Brain microvascular endothelial cell (primary cell): ENCODE measurements at regions not wholly inside any gene's neighbourhood (a gene's known extent, or its start where the extent isn't known, plus 50 kb on each side); places are given as distances from the start of the nearest gene placed in this dataset.

Source experiments
- DNase-seq: peaks from one replicate; pipeline ENCODE4 v3.0.0-alpha.2; 2020
- H3K27ac ChIP-seq: fragments of 250-450 bp; sonication (Bioruptor Pico); 2 replicates; pipeline ENCODE4 v1.5.1; 2020; ENCODE audit warnings: mild to moderate bottlenecking, moderate library complexity
- H3K27me3 ChIP-seq: fragments of 250-450 bp; sonication (Bioruptor Pico); replicated peaks from 2 replicates; pipeline ENCODE4 v1.5.1; 2020; ENCODE audit warnings: mild to moderate bottlenecking
- H3K36me3 ChIP-seq: fragments of 250-450 bp; sonication (Bioruptor Pico); replicated peaks from 2 replicates; pipeline ENCODE4 v1.5.1; 2020; ENCODE audit warnings: mild to moderate bottlenecking
- H3K4me3 ChIP-seq: 2 replicates; pipeline ENCODE4 v1.5.1; 2011; ENCODE audit warnings: low read depth, mild to moderate bottlenecking, control low read depth, low read length, moderate library complexity
- in situ Hi-C: cut with HindIII; loops from 2 replicates; pipeline ENCODE4 v1.10.0; 2017; ENCODE audit warnings: low sequenced_read_pairs, low pct_ligation_motif_present
- TF ChIP-seq, protein P1 (sequence below): IDR thresholded peaks from 2 replicates; pipeline ENCODE4 v1.5.1; 2011; ENCODE audit warnings: low read depth, mild to moderate bottlenecking, moderate library complexity, low read length, control low read depth, inconsistent platforms; ENCODE audit errors: missing control alignments

DNA sequence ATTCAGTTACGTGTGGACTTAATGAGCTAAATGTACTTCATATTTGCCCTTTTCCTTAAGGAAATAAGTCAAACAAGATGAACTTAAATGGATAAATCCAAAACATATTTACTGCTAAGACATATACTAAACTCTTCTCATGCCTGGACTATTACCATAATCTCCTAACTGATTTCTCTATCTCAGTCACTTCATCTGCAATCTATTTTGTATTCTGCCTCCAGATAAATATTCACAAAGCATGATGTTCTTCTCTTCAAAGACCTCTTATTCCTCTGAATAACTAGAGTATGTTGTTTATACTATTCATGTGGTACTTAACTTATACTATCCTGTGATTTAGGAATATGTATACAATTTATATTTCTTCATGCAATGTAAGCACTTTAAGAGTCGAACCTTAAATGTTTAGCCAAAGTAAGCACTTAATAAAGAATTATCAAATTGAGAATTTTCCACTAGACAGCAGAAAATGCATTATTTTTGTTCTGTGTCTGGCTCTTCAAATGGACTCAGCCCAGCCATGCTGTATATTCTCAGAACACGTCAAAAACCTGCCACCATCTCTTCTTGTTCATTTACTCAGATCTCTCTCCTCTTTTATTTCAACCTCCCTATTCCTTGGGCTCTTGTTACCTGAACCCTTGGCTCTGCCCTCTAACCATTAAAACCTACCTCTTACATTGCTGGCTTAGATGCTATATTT lies 79.9 kb upstream of the ARHGAP28 start:
- H3K36me3 ChIP-seq, result no peaks in the 10 kb centered on the region
- no peak overlapping the region for H3K27ac ChIP-seq
- no peaks in the 10 kb centered on the region for H3K27me3 ChIP-seq
- TF ChIP-seq, protein P1, sequence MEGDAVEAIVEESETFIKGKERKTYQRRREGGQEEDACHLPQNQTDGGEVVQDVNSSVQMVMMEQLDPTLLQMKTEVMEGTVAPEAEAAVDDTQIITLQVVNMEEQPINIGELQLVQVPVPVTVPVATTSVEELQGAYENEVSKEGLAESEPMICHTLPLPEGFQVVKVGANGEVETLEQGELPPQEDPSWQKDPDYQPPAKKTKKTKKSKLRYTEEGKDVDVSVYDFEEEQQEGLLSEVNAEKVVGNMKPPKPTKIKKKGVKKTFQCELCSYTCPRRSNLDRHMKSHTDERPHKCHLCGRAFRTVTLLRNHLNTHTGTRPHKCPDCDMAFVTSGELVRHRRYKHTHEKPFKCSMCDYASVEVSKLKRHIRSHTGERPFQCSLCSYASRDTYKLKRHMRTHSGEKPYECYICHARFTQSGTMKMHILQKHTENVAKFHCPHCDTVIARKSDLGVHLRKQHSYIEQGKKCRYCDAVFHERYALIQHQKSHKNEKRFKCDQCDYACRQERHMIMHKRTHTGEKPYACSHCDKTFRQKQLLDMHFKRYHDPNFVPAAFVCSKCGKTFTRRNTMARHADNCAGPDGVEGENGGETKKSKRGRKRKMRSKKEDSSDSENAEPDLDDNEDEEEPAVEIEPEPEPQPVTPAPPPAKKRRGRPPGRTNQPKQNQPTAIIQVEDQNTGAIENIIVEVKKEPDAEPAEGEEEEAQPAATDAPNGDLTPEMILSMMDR, result no peak
- in situ Hi-C loops, result loop anchor here (25.0 kb wide), 1 partner anchor 88 kb away; the partner anchor contains the start of gene ARHGAP28
- no peak overlapping the region for H3K4me3 ChIP-seq
- no peak for DNase-seq

DNA sequence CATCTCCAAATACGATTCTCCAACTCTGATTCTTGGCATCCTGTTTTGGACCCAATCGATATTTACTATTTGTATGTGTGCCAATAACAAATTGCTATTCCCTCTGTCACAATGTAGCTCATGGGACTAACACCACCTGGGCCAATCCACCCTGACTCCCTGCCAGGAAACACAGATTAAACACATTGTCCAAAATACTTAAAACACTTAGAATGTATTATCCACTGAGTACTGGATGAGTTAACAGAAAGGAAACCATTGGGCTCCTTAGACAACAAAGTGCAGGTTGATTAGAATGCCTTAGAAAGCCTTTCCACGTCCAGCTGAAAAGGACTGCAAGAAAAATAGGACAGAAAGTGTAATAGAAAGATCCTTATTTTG lies 79.4 kb upstream of the ARHGAP28 start:
- Histone ChIP-seq H3K27me3 (no peaks in the 10 kb centered on the region), H3K36me3 (no peaks in the 10 kb centered on the region), H3K27ac (no peak overlapping the region), H3K4me3 (no peak overlapping the region)
- no peak for DNase-seq
- in situ Hi-C loops, result no loop called here
- TF ChIP-seq, protein P1, result no peak

DNA sequence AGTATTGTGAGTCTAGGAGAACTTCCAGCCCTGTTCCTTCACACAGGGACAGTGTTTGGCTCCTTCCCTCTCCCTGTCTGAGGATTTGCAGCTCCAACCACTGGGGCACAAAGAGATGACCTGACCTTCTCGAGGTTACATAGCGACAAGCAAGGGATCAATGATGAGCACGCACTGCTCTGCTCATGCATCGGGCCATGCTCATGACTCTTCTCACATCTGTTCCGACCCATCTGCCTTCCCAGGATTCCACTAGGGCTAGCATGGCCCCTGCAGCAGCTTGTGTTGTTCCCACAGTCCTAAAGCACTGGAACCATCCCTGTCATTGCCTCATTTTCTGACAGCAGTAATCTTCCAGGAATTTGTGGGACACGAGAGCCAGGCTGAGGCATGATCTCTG lies 78.8 kb upstream of the ARHGAP28 start:
- no peaks in the 10 kb centered on the region for H3K36me3 ChIP-seq
- TF ChIP-seq, protein P1, result no peak
- in situ Hi-C loops, result no loop called here
- H3K27ac ChIP-seq, result no peak overlapping the region
- no peak for DNase-seq
- no peaks in the 10 kb centered on the region for H3K27me3 ChIP-seq
- H3K4me3 ChIP-seq, result no peak overlapping the region

DNA sequence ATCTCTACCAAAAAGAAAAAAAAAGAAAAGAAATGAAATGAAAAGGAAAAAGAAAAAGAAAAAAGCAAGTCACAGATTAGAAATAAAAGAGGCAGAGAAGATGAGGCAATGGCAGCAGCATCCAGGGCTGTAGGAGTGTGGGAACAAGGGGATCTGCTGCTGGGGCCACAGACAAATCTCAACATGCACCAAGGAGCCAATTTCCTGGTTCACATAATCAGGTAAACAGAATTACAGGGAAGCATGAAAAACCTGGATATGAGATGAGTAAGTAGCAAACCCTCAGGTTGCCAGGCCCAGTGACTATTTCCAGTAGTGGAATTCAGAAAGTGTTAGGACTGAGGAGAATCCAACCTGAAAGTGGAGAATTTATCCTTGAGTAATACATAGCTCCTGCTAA lies 77.4 kb upstream of the ARHGAP28 start:
- in situ Hi-C loops, result no loop called here
- TF ChIP-seq, protein P1, result no peak
- Histone ChIP-seq H3K27ac (no peak overlapping the region), H3K36me3 (no peaks in the 10 kb centered on the region), H3K27me3 (no peaks in the 10 kb centered on the region), H3K4me3 (no peak overlapping the region)
- no peak for DNase-seq

DNA sequence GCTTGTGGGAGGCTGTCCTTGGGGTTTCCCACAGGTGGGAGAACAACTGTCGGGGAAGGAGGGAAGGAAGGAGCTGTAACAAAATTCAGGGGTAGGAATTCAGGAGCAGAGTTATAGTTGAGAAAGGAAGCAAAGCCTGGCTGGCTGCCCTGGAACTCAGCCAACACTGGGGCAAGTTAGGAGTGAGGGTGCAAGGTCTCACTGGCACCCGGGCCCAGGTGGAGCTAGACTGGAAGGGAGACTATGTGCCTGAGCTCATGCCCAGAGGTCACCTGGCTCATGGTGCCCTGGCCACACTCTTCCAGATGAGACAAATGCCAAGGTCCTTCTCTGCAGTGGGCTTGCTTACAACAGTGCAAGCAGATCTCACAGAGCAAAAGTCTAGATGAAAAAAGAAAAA lies 75.6 kb upstream of the ARHGAP28 start:
- in situ Hi-C loops, result no loop called here
- H3K36me3 ChIP-seq, result no peaks in the 10 kb centered on the region
- no peak overlapping the region for H3K4me3 ChIP-seq
- no peak for DNase-seq
- no peaks in the 10 kb centered on the region for H3K27me3 ChIP-seq
- no peak overlapping the region for H3K27ac ChIP-seq
- TF ChIP-seq, protein P1, result no peak
